A549 (cell line): ENCODE measurements at regions not wholly inside any gene's neighbourhood (a gene's known extent, or its start where the extent isn't known, plus 50 kb on each side); places are given as distances from the start of the nearest gene placed in this dataset.

Source experiments
- ATAC-seq, 2 experiments: fragments of 200-7000 bp in 1 of 2; fragments of >200 bp in 1 of 2; cut with Nextera tagmentation in 1 of 2; cut with Tn5 transposase in 1 of 2; 3 replicates each; pipeline versions ENCODE4 v1.8.0 to v1.9.1; 2018 to 2020; ENCODE audit warnings: mild to moderate bottlenecking in 1 of 2, moderate library complexity in 1 of 2
- CTCF ChIA-PET: fragments of 300-600 bp; sonication (Branson Sonifier 250); formaldehyde crosslinking; extraction: SDS; loops from one replicate; lab custom pipeline; 2021; ENCODE audit warnings: antibody characterized with exemption, inconsistent platforms; lab: Yijun Ruan, JAX
- POLR2A ChIA-PET: fragments of 350-600 bp; formaldehyde crosslinking; extraction: SDS; loops from one replicate; lab custom pipeline; 2021; ENCODE audit warnings: antibody characterized with exemption, inconsistent platforms; lab: Yijun Ruan, JAX
- DNase-seq, 2 experiments: peaks; one replicate each; pipeline versions ENCODE4 v3.0.0 to v3.0.0-alpha.2; 2011 to 2016; ENCODE audit warnings: low read depth in 1 of 2, low spot score in 1 of 2
- FAIRE-seq: peaks from 2 replicates; lab custom pipeline; 2011; peaks lifted over from hg19 to GRCh38; lab: Jason Lieb, UNC
- H3K27ac ChIP-seq, 2 experiments: fragments of >200 bp; sonication (Bioruptor Twin); formaldehyde crosslinking; 3 replicates each; pipeline ENCODE4 v1.5.1; 2016 to 2017
- H3K4me1 ChIP-seq: fragments of >200 bp; sonication (Bioruptor Twin); formaldehyde crosslinking; 3 replicates; pipeline ENCODE4 v1.6.1; 2016
- H3K4me2 ChIP-seq: fragments of >200 bp; sonication (Bioruptor Twin); formaldehyde crosslinking; 3 replicates; pipeline ENCODE4 v1.6.1; 2016
- H3K4me3 ChIP-seq: fragments of >200 bp; sonication (Bioruptor Twin); formaldehyde crosslinking; 3 replicates; pipeline ENCODE4 v1.5.1; 2016
- H3K9me3 ChIP-seq: fragments of >200 bp; sonication (Bioruptor Twin); formaldehyde crosslinking; 3 replicates; pipeline ENCODE4 v1.6.1; 2016
- BHLHE40 ChIP-seq: IDR thresholded peaks from 2 replicates; pipeline ENCODE4 v1.6.1; 2012; ENCODE audit warnings: low read depth, low read length, inconsistent platforms
- CBX2 ChIP-seq: fragments of 200-600 bp; sonication (generic); IDR thresholded peaks from 2 replicates; pipeline ENCODE4 v1.6.1; 2016; ENCODE audit warnings: low read depth, mild to moderate bottlenecking, borderline replicate concordance
- CHD2 ChIP-seq: fragments of 150-350 bp; IDR thresholded peaks from 2 replicates; pipeline ENCODE4 v1.6.1; 2014; ENCODE audit warnings: low read length; ENCODE audit not compliant: partially characterized antibody
- CHD4 ChIP-seq: fragments of 200-600 bp; sonication (generic); IDR thresholded peaks from 2 replicates; pipeline ENCODE4 v1.6.1; 2016; ENCODE audit warnings: antibody characterized with exemption, mild to moderate bottlenecking, borderline replicate concordance
- EP300 ChIP-seq, 2 experiments: fragments of >200 bp; sonication (Bioruptor Twin); formaldehyde crosslinking; IDR thresholded peaks; 2 replicates in 1 of 2; 3 replicates in 1 of 2; pipeline ENCODE4 v1.6.1; 2016 to 2017
- FOSB ChIP-seq: fragments of 250-450 bp; sonication (Bioruptor Pico); IDR thresholded peaks from 2 replicates; pipeline ENCODE4 v1.5.0; 2020; ENCODE audit warnings: mild to moderate bottlenecking, moderate library complexity
- FOXS1 ChIP-seq: fragments of 250-450 bp; sonication (Bioruptor Pico); IDR thresholded peaks from 2 replicates; pipeline ENCODE4 v1.5.0; 2020; ENCODE audit warnings: mild to moderate bottlenecking, moderate library complexity
- GATA3 ChIP-seq: IDR thresholded peaks from 2 replicates; pipeline ENCODE4 v1.6.1; 2012; ENCODE audit warnings: borderline replicate concordance
- KDM1A ChIP-seq: fragments of 200-600 bp; sonication (generic); IDR thresholded peaks from 2 replicates; pipeline ENCODE4 v1.6.1; 2016; ENCODE audit warnings: low read depth, mild to moderate bottlenecking
- MAFK ChIP-seq: fragments of 450-650 bp; IDR thresholded peaks from 2 replicates; pipeline ENCODE4 v1.6.1; 2014; ENCODE audit not compliant: partially characterized antibody
- NFE2L2 ChIP-seq: fragments of 150-350 bp; conservative IDR thresholded peaks from 2 replicates; pipeline ENCODE4 v1.6.1; 2014; ENCODE audit warnings: low read length
- NPAS2 ChIP-seq: fragments of 250-450 bp; sonication (Bioruptor Pico); IDR thresholded peaks from 2 replicates; pipeline ENCODE4 v1.8.0; 2022; ENCODE audit warnings: mild to moderate bottlenecking, moderate library complexity, borderline replicate concordance
- NR3C1 ChIP-seq: fragments of >200 bp; sonication (Bioruptor Twin); formaldehyde crosslinking; IDR thresholded peaks from 3 replicates; pipeline ENCODE4 v1.6.1; 2017
- RAD21 ChIP-seq, 2 experiments: fragments of >200 bp in 1 of 2; sonication (Bioruptor Twin) in 1 of 2; formaldehyde crosslinking in 1 of 2; IDR thresholded peaks in 1 of 2; conservative IDR thresholded peaks in 1 of 2; 2 replicates in 1 of 2; 3 replicates in 1 of 2; pipeline ENCODE4 v1.6.1; 2012 to 2018; ENCODE audit warnings: inconsistent platforms in 1 of 2
- RCOR1 ChIP-seq: fragments of 150-350 bp; IDR thresholded peaks from 2 replicates; pipeline ENCODE4 v1.6.1; 2014; ENCODE audit warnings: antibody characterized with exemption, low read length, low read depth
- SMC3 ChIP-seq: fragments of >200 bp; sonication (Bioruptor Twin); formaldehyde crosslinking; IDR thresholded peaks from 3 replicates; pipeline ENCODE4 v1.6.1; 2018; ENCODE audit warnings: inconsistent platforms
- TFCP2L1 ChIP-seq: fragments of 250-450 bp; sonication (Bioruptor Pico); IDR thresholded peaks from 2 replicates; pipeline ENCODE4 v1.5.0; 2021; ENCODE audit warnings: mild to moderate bottlenecking
- TP53 ChIP-seq: fragments of 250-450 bp; sonication (Bioruptor Pico); IDR thresholded peaks from 2 replicates; pipeline ENCODE4 v1.5.0; 2021; ENCODE audit warnings: mild to moderate bottlenecking, moderate library complexity
- ZC3H11A ChIP-seq: fragments of 450-650 bp; IDR thresholded peaks from 2 replicates; pipeline ENCODE4 v1.6.1; 2014; ENCODE audit warnings: antibody characterized with exemption, mild to moderate bottlenecking
- ZSCAN20 ChIP-seq: fragments of 250-450 bp; sonication (Bioruptor Pico); IDR thresholded peaks from 2 replicates; pipeline ENCODE4 v1.8.0; 2022; ENCODE audit warnings: mild to moderate bottlenecking, moderate library complexity
- WGBS: methylation state at CpG from one replicate; pipeline ENCODE4 v1.1.6; 2017; ENCODE audit errors: missing lambda C conversion rate; 5-methylcytosine and 5-hydroxymethylcytosine counted together
- TF ChIP-seq, protein P1 (sequence below): IDR thresholded peaks from 2 replicates; pipeline ENCODE4 v1.6.1; 2012
- TF ChIP-seq, protein P2 (sequence below): IDR thresholded peaks from 2 replicates; pipeline ENCODE4 v1.6.1; 2012; ENCODE audit warnings: low read depth, borderline replicate concordance
- TF ChIP-seq, protein P3 (sequence below): fragments of 250-450 bp; sonication (Bioruptor Pico); IDR thresholded peaks from 2 replicates; pipeline ENCODE4 v1.5.0; 2020; ENCODE audit warnings: low read depth, mild to moderate bottlenecking, moderate library complexity
- TF ChIP-seq, protein P4 (sequence below): fragments of >200 bp; sonication (Bioruptor Twin); formaldehyde crosslinking; IDR thresholded peaks from 3 replicates; pipeline ENCODE4 v1.6.1; 2016
- TF ChIP-seq, protein P5 (sequence below): fragments of 150-350 bp; IDR thresholded peaks from 2 replicates; pipeline ENCODE4 v1.6.1; 2014; ENCODE audit warnings: low read depth, mild to moderate bottlenecking, low read length

DNA sequence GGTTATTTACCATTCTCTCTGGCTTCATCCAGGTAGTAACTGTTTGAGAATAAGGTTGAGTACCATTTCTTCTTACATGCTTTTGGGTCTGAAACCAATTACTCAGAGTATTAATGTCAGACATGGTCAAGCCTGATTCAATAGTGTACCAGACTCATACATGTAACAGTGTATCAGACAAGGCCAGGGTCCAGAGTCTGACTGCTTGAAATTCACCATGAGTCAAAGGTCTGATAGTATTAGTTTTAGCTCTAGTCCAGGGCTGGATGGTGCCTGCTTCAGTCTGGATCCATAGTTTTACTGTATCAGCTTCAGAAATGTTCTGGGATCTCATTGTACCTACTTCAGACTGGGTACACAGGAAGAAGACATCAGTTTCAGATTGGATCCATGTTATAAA, 394.4 kb downstream of the TSPY10 start:
- Histone ChIP-seq H3K27ac (no peak overlapping the region), H3K4me3 (no peak overlapping the region), H3K4me2 (no peak overlapping the region), H3K9me3 (no peaks in the 10 kb centered on the region), H3K4me1 (no peaks in the 10 kb centered on the region)
- ATAC-seq (no peak), DNase-seq (no peak), FAIRE-seq (no peak)
- TF ChIP-seq GATA3: no peak
- TF ChIP-seq, protein P1, sequence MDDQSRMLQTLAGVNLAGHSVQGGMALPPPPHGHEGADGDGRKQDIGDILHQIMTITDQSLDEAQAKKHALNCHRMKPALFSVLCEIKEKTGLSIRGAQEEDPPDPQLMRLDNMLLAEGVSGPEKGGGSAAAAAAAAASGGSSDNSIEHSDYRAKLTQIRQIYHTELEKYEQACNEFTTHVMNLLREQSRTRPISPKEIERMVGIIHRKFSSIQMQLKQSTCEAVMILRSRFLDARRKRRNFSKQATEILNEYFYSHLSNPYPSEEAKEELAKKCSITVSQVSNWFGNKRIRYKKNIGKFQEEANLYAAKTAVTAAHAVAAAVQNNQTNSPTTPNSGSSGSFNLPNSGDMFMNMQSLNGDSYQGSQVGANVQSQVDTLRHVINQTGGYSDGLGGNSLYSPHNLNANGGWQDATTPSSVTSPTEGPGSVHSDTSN: no peak
- TF ChIP-seq SMC3: no peak
- no peak for TF ChIP-seq MAFK
- TF ChIP-seq BHLHE40: no peak
- TF ChIP-seq, protein P2, sequence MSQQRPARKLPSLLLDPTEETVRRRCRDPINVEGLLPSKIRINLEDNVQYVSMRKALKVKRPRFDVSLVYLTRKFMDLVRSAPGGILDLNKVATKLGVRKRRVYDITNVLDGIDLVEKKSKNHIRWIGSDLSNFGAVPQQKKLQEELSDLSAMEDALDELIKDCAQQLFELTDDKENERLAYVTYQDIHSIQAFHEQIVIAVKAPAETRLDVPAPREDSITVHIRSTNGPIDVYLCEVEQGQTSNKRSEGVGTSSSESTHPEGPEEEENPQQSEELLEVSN: no peak
- TF ChIP-seq RCOR1: no peak
- TF ChIP-seq CHD4: no peak
- TF ChIP-seq TP53 (CRISPR knock-in tag): no peak
- TF ChIP-seq, protein P3, sequence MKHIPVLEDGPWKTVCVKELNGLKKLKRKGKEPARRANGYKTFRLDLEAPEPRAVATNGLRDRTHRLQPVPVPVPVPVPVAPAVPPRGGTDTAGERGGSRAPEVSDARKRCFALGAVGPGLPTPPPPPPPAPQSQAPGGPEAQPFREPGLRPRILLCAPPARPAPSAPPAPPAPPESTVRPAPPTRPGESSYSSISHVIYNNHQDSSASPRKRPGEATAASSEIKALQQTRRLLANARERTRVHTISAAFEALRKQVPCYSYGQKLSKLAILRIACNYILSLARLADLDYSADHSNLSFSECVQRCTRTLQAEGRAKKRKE (CRISPR knock-in tag): no peak
- no peak for TF ChIP-seq NR3C1
- no peak for TF ChIP-seq NFE2L2
- no peak for TF ChIP-seq ZSCAN20 (CRISPR knock-in tag)
- TF ChIP-seq ZC3H11A: no peak
- no peak for TF ChIP-seq RAD21 (conservative IDR thresholded peaks at IDR 0.05 in 1 of 2, IDR thresholded peaks at IDR 0.05 in 1 of 2)
- TF ChIP-seq CHD2: no peak
- TF ChIP-seq, protein P4, sequence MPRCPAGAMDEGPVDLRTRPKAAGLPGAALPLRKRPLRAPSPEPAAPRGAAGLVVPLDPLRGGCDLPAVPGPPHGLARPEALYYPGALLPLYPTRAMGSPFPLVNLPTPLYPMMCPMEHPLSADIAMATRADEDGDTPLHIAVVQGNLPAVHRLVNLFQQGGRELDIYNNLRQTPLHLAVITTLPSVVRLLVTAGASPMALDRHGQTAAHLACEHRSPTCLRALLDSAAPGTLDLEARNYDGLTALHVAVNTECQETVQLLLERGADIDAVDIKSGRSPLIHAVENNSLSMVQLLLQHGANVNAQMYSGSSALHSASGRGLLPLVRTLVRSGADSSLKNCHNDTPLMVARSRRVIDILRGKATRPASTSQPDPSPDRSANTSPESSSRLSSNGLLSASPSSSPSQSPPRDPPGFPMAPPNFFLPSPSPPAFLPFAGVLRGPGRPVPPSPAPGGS: no peak
- TF ChIP-seq CBX2: no peak
- no peak for TF ChIP-seq KDM1A
- ChIA-PET POLR2A (no interaction called here), CTCF (no interaction called here)

DNA sequence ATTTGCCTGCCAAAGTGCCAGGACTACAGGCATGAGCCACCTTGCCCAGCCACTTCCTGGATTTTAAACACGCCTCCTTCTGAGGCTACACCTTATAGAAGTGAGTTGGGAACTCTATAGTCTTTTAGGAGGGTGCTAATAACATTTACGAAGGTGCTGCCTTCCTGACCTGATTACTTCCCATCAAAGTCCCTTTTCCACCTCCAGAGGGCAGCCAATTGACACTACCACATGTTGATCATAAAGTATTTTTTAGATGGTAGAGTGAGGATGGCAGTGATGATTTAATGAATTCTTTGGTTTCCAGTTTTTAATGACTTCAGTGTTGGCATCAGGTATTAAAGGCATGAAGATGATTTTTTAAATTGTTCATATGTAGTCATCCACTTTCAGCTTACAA, 440.7 kb downstream of the TSPY10 start:
- 7% methylated on average over 2 of the region's 2 CpGs for WGBS
- Histone ChIP-seq H3K4me3 (no peak overlapping the region), H3K27ac (no peak overlapping the region), H3K4me2 (no peak overlapping the region), H3K9me3 (no peaks in the 10 kb centered on the region), H3K4me1 (no peaks in the 10 kb centered on the region)
- POLR2A ChIA-PET: no interaction called here
- ATAC-seq: no peak
- FAIRE-seq: no peak
- DNase-seq: peak in 1 of 2 experiments; percentile 0
- CTCF ChIA-PET: no interaction called here
- TF ChIP-seq NPAS2 (CRISPR knock-in tag) (no peak), TFCP2L1 (no peak), EP300 (IDR thresholded peaks at IDR 0.05) (no peak), FOXS1 (no peak), RCOR1 (no peak), FOSB (CRISPR knock-in tag) (no peak), KDM1A (no peak)
- TF ChIP-seq, protein P4: no peak
- TF ChIP-seq, protein P5, sequence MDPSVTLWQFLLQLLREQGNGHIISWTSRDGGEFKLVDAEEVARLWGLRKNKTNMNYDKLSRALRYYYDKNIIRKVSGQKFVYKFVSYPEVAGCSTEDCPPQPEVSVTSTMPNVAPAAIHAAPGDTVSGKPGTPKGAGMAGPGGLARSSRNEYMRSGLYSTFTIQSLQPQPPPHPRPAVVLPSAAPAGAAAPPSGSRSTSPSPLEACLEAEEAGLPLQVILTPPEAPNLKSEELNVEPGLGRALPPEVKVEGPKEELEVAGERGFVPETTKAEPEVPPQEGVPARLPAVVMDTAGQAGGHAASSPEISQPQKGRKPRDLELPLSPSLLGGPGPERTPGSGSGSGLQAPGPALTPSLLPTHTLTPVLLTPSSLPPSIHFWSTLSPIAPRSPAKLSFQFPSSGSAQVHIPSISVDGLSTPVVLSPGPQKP: no peak
